Endodermal cell (in vitro differentiated cells): ENCODE measurements at regions not wholly inside any gene's neighbourhood (a gene's known extent, or its start where the extent isn't known, plus 50 kb on each side); places are given as distances from the start of the nearest gene placed in this dataset.

Experiments used
- DNase-seq: peaks from one replicate; pipeline ENCODE4 v3.0.0-alpha.2; 2017
- H3K27ac ChIP-seq: 2 replicates; pipeline ENCODE4 v1.5.1; 2013; ENCODE audit warnings: mild to moderate bottlenecking, low read depth, low read length, moderate library complexity
- H3K27me3 ChIP-seq: 2 replicates; pipeline ENCODE4 v1.6.1; 2013; ENCODE audit warnings: mild to moderate bottlenecking, low read length, moderate library complexity; ENCODE audit not compliant: insufficient read depth, control insufficient read depth, poor library complexity, severe bottlenecking
- H3K36me3 ChIP-seq: 2 replicates; pipeline ENCODE4 v1.7.0; 2013; ENCODE audit warnings: mild to moderate bottlenecking, low read length, moderate library complexity; ENCODE audit not compliant: control insufficient read depth, insufficient read depth
- H3K4me1 ChIP-seq: one replicate; pipeline ENCODE4 v1.7.0; 2013; ENCODE audit warnings: low read length; ENCODE audit not compliant: control insufficient read depth, insufficient read depth
- H3K4me3 ChIP-seq: 2 replicates; pipeline ENCODE4 v1.5.1; 2013; ENCODE audit warnings: mild to moderate bottlenecking, low read length, moderate library complexity
- H3K9ac ChIP-seq: 2 replicates; pipeline ENCODE4 v1.6.1; 2013; ENCODE audit warnings: mild to moderate bottlenecking, low read length, moderate library complexity; ENCODE audit not compliant: poor library complexity, severe bottlenecking; ENCODE audit errors: extremely low read depth
- H3K9me3 ChIP-seq: 2 replicates; pipeline ENCODE4 v1.6.1; 2013; ENCODE audit warnings: mild to moderate bottlenecking, low read length, moderate library complexity; ENCODE audit not compliant: control insufficient read depth
- H3K27ac Mint-ChIP-seq: 2 replicates; pipeline ENCODE4 v1.8.0; 2020; ENCODE audit warnings: mixed read lengths
- H3K27me3 Mint-ChIP-seq: 2 replicates; pipeline ENCODE4 v1.8.0; 2021; ENCODE audit warnings: mild to moderate bottlenecking, mixed read lengths; ENCODE audit not compliant: insufficient read depth
- H3K36me3 Mint-ChIP-seq: 2 replicates; pipeline ENCODE4 v1.8.0; 2020; ENCODE audit warnings: low read depth, mixed read lengths
- H3K4me1 Mint-ChIP-seq: 2 replicates; pipeline ENCODE4 v1.8.0; 2020; ENCODE audit warnings: mixed read lengths
- H3K4me3 Mint-ChIP-seq: 2 replicates; pipeline ENCODE4 v1.8.0; 2020; ENCODE audit warnings: mild to moderate bottlenecking, moderate library complexity, mixed read lengths
- H3K9me3 Mint-ChIP-seq: 2 replicates; pipeline ENCODE4 v1.8.0; 2020; ENCODE audit warnings: mild to moderate bottlenecking, mixed read lengths
- CTCF ChIP-seq: fragments of 200-600 bp; sonication (generic); conservative IDR thresholded peaks from 2 replicates; pipeline ENCODE4 v1.5.0; 2021; ENCODE audit warnings: antibody characterized with exemption, mild to moderate bottlenecking
- WGBS, 2 experiments: methylation state at CpG; one replicate each; pipeline versions ENCODE4 v1.1.5 to v1.1.7; 2013; ENCODE audit warnings: missing lambda C conversion rate in 2 of 2, mixed read lengths in 1 of 2; ENCODE audit not compliant: insufficient coverage in 1 of 2, insufficient read length in 1 of 2; 5-methylcytosine and 5-hydroxymethylcytosine counted together

GRCh38 chr1:65605621-65606020 is 185.2 kb downstream of the LEPR start:
- H3K36me3 ChIP-seq = no peaks in the 10 kb centered on the region
- H3K9me3 ChIP-seq = no peaks in the 10 kb centered on the region
- no peaks in the 10 kb centered on the region for H3K27me3 ChIP-seq
- H3K4me1 ChIP-seq = no peaks in the 10 kb centered on the region
- no peak overlapping the region for H3K27ac ChIP-seq
- no peaks in the 10 kb centered on the region for H3K36me3 Mint-ChIP-seq
- no peak overlapping the region for H3K4me3 Mint-ChIP-seq
- no peak for DNase-seq
- H3K9ac ChIP-seq = no peak overlapping the region
- no peak overlapping the region for H3K4me3 ChIP-seq
- no peak overlapping the region for H3K27ac Mint-ChIP-seq
- H3K27me3 Mint-ChIP-seq = no peaks in the 10 kb centered on the region
- peaks cover 6% of the 10 kb centered on the region for H3K4me1 Mint-ChIP-seq
- 100% methylated on average over 1 of the region's 1 CpG; no CpG with 5 or more reads in 1 of the 2 experiments for WGBS, 2 experiments
- TF ChIP-seq CTCF = no peak
- no peaks in the 10 kb centered on the region for H3K9me3 Mint-ChIP-seq

GRCh38 chr1:65606426-65606825 is 186.0 kb downstream of the LEPR start:
- no peak overlapping the region for H3K27ac Mint-ChIP-seq
- no peak overlapping the region for H3K27ac ChIP-seq
- no peaks in the 10 kb centered on the region for H3K36me3 Mint-ChIP-seq
- WGBS, 2 experiments = 92 to 100% methylated on average over 2 to 3 of the region's 3 CpGs
- no peaks in the 10 kb centered on the region for H3K27me3 Mint-ChIP-seq
- no peak for TF ChIP-seq CTCF
- peaks cover 6% of the 10 kb centered on the region for H3K4me1 Mint-ChIP-seq
- H3K9me3 Mint-ChIP-seq = no peaks in the 10 kb centered on the region
- H3K9me3 ChIP-seq = no peaks in the 10 kb centered on the region
- no peak for DNase-seq
- no peaks in the 10 kb centered on the region for H3K36me3 ChIP-seq
- no peak overlapping the region for H3K4me3 Mint-ChIP-seq
- H3K9ac ChIP-seq = no peak overlapping the region
- H3K27me3 ChIP-seq = no peaks in the 10 kb centered on the region
- H3K4me3 ChIP-seq = no peak overlapping the region
- no peaks in the 10 kb centered on the region for H3K4me1 ChIP-seq

GRCh38 chr1:65613884-65614283 is 178.8 kb upstream of the PDE4B start:
- WGBS, 2 experiments = 93 to 100% methylated on average over 2 of the region's 2 CpGs
- H3K27me3 Mint-ChIP-seq = no peaks in the 10 kb centered on the region
- no peaks in the 10 kb centered on the region for H3K36me3 ChIP-seq

More at GRCh38 chr1:65613884-65614283, 178.8 kb upstream of the PDE4B start:
- H3K4me1 Mint-ChIP-seq = peaks cover 6% of the 10 kb centered on the region
- H3K9ac ChIP-seq = no peak overlapping the region
- no peaks in the 10 kb centered on the region for H3K27me3 ChIP-seq
- H3K4me3 Mint-ChIP-seq = no peak overlapping the region
- H3K9me3 Mint-ChIP-seq = no peaks in the 10 kb centered on the region
- no peak for DNase-seq
- TF ChIP-seq CTCF = no peak
- H3K36me3 Mint-ChIP-seq = no peaks in the 10 kb centered on the region
- H3K27ac Mint-ChIP-seq = no peak overlapping the region
- no peak overlapping the region for H3K27ac ChIP-seq
- H3K9me3 ChIP-seq = no peaks in the 10 kb centered on the region
- no peaks in the 10 kb centered on the region for H3K4me1 ChIP-seq
- H3K4me3 ChIP-seq = no peak overlapping the region
